HG03064 (cell line): ENCODE measurements at regions not wholly inside any gene's neighbourhood (a gene's known extent, or its start where the extent isn't known, plus 50 kb on each side); places are given as distances from the start of the nearest gene placed in this dataset.

Experiments used
- ATAC-seq: cut with Tn5 transposase; IDR thresholded peaks from one replicate; pipeline ENCODE4 v1.9.1; 2021; ENCODE audit warnings: low read depth; ENCODE audit not compliant: unreplicated experiment

GRCh38 chr13:90068658-90069057 lies 1278.8 kb upstream of the MIR17HG start:
- no peak for ATAC-seq

DNA sequence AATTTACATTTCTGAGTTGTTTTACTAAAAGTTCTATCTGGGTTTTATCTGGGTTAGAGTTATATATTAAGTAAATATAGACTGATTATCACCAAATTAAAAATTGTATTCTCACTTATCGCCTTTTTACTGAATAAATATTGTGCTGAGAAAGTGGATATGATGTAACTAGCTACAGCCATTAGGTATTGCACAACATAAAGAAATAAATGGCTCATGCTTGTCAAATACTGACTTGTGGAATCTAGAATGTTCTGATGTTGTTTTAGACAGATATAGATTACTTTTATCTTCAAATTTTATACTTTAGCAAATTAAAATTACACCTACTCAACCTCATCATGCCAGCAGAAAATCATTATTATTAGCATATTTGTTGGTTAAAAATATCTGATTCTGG lies 1277.1 kb upstream of the MIR17HG start:
- no peak for ATAC-seq

GRCh38 chr13:90070837-90071525 lies 1276.5 kb upstream of the MIR17HG start:
- no peak for ATAC-seq

DNA sequence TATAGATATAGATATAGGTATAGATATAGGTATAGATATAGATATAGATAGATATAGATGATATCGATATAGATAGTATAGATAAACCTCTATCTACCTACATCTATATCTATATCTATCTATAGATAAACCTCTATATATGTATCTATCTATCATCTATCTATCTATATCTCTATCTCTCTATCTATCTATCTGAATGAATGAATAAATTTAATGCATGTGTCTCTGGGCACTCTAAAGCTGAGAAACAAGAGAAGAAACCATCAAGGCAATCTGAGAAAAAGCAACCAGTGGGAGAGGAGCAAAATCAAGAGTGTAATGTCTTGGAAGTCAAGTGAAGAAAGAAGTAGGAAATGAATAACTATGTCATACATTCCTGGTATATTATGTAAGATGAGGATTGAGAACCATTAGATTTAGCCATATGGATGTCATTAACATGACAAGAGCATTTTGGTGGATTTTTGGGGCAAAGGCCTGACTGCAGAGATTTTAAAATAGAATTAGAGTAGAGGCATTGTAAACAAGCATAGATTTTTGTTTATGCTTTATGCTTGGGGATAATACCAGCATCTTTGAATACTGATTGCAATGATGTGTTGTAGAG lies 1262.7 kb upstream of the MIR17HG start:
- ATAC-seq, result no peak

DNA sequence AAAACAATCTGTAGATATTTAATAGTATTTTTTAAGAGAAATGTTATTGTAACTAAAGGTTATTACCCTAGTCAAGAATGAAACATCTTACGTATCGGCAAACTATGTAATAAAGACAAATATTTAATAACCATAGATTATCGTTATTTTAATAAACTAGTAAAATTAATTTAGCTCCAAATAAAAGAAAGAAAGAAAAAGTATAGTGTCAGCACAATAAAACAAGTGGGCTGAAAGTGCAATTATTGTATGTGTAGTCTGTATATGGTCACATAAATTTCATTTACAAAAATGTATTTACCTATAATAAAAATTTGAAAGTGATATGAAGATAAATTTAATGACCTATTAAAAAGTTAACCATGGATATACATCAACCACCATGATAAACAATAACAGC lies 1258.4 kb upstream of the MIR17HG start:
- ATAC-seq, result no peak

GRCh38 chr13:90091611-90092010 lies 1255.9 kb upstream of the MIR17HG start:
- ATAC-seq, result no peak

- ATAC-seq, result no peak
Measured at GRCh38 chr13:90094357-90094756, 1253.1 kb upstream of the MIR17HG start.

GRCh38 chr13:90098577-90098976 lies 1248.9 kb upstream of the MIR17HG start:
- ATAC-seq, result no peak

DNA sequence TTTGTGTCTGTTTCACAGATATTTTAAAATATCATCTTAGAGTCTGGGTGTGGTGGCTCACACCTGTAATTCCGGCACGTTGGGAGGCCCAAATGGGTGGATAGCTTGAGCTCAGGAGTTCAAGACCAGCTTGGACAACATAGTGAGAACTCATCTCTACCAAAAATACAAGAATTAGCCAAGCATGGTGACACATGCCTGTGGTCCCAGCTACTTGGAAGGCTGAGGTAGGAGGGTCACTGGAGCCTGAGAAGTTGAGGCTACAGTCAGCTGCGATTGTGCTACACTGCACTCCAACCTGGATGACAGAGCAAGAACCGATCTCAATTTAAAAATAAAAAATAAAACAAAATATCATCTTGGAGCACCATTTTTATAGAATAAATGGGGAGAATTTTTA lies 1247.6 kb upstream of the MIR17HG start:
- ATAC-seq, result no peak

DNA sequence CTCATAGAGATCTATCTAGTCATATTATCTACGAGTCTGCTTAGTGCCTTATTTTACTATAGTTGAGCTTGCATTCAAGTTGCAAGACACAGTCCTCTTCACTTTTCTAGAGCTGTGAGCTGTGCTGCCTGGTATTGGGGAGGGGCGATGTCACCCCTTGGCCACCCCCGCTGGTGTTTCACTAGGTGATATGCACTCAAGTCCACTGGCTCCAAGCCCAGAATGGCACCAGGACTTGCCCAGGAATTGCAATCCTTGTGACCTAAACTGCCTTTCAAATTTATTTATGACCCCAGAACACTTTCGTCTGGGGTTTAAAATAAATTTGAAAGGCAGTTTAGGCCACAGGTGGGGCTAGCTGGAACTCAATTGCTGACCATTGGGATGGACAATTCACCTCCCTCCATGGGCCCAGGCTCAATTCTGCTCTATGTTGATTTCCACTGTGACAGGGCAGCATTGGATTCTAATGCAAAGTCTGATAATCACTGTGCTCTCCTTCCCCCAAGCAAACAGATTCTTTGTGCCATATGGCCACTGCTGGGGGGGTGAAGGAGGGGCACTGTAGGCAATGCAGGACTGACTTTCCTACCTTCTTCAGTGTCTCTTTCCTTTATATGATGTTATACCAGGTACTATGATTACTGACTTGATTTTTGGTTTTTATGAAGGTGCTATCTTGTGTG lies 1244.2 kb upstream of the MIR17HG start:
- ATAC-seq, result no peak

- ATAC-seq, result no peak
Measured at GRCh38 chr13:90104764-90105163, 1242.7 kb upstream of the MIR17HG start.

DNA sequence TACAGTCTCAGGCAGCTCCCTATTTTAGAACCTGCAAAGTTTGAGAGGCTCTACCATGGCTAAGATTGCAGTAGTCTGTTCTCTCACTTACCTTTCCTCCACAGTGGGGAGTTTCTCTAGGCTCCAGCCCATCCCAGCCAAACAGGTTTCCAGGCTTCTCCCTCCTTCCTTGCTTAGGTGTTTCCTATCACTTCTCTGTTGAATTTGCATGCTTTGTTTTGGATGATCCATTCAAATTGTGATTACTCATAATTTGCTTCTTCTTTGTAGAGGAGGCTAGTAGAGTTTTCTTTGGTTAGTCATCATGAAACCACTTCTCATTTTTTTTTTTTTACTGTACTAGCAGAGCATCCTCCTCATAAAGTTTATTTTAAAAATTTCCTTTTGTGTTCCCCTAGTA lies 1242.2 kb upstream of the MIR17HG start:
- ATAC-seq, result no peak

DNA sequence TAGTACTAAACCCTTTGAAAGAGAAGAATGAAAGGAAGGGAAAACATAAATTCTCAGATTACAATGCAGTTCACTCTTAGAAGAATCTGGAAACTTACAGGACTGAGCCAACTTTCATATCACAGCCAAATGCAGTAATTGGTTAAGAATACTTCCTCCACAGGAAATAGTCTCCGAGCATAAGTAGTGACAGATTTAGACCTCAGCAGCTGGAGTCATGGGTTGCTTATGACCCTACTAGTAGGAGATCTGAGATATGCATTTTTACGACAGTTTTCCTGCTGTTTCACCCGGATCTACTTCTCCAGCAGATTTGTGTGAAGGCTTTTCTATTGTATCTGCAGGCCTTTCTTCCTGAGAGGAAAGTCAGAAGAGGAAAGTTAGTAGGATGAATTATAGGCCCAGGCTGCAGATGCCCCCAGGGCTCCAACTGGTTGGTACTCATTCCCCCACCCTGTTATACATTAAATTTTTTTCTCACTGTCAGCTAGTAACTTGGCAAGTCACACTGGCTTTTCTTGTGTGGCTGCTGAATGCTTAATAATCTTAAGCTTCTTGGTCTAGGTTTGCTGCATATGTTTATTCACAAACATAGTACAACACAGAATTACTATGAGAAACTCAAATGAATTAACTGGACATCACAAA lies 1241.5 kb upstream of the MIR17HG start:
- ATAC-seq, result no peak

GRCh38 chr13:90107661-90108060 lies 1239.8 kb upstream of the MIR17HG start:
- ATAC-seq, result no peak

GRCh38 chr13:90108547-90108946 lies 1238.9 kb upstream of the MIR17HG start:
- ATAC-seq, result no peak

DNA sequence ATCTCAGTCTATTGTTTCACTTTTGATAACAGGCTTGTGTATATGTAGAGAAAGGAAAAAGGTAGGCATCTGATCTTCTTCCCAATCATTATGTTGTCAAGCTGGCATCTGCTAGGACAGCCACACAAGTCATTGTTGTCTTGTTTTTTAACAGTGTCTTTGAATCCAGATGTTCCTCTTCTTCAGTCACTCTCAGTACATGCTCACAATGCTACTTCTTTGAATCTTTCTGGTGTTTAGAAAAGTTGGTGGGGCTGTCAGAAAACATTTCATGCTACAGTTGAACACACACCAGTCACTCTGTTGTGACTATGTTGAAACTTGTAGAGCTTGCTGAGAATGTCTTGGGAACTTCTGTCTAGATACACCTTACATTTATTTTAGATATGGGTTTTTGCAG lies 1231.4 kb upstream of the MIR17HG start:
- ATAC-seq, result no peak

DNA sequence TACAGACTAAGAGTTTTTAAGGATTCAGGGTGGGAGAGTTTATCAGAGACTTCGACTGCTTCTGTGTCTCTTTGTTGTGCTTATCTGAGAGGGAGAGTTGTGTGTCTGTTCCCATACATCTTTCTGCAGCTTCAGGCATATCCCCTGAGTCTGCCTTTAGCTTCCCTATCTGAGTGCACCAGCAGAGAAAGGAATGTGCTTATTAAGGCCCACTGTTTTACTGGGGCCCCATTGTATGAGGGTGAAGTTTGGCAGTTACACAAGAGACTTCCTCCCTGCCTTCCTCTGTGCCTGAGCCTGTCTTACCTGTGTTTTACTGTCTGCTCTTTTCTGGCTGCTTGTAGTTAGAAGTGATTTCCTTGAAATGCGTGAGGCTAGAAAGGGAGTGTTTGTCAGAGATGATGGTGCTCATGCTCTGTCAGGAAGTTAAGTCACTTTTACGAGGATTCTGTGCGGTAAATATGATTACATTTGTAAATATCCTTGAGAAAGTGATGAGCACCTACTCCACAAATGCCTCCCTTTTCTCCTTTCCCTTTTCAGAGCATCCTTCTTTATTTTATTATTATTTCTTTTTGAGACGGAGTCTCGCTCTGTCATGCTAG lies 1228.9 kb upstream of the MIR17HG start:
- ATAC-seq, result no peak

DNA sequence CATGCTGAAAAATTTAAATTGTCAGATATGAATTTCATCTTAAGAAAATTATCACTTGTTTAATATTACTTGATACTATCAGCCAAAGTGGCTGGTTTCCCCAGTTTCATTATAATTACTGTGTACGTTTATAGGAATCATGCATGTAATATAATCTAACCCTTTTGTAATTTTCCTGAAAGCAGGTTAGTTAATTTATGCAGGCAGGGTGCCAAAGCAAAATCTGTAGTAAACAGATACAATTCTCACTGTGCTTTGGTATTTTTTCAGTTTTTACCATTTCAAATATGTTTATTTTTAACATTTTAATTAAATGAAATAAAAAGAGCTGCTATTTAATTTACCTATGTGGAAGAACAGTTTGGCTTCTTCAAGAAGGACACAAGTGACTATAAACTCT lies 1227.5 kb upstream of the MIR17HG start:
- no peak for ATAC-seq

DNA sequence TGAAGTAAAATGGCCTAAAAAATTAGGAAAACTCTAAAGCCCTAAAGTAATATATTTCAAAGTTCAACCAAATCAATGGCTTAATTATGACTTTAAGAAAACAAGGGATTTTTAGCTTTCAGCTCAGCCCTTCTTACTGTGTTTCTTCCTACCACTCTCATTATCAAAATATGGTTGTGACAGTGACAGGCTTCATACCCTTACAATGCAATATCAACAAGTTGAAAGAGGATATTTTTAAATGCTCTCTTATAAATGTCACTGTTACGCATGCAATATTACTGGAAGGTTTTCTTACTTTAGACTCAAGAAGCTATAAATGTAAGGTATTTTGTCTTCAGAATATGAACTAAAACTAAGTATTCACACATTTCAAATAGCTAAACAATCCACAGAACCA lies 1225.7 kb upstream of the MIR17HG start:
- ATAC-seq, result no peak

- no peak for ATAC-seq
Measured at GRCh38 chr13:90122531-90122930, 1225.0 kb upstream of the MIR17HG start.

DNA sequence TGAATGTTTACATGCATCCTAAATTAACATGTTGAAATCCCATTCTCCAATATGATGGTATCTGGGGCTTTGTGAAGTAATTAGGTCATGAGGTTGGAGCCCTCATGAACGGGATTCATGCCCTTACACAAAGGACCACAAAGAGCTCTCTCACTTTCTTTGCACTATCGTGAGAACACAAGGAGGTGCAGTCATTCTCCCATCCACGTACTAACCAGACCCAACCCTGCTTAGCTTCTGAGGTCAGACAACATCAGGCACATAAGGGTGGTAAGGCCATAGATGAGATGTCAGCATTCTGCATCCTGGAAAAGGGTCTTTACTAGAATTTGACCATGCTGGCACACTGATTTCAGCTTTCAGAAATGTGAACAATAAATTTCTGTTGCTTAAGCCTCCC lies 1211.9 kb upstream of the MIR17HG start:
- no peak for ATAC-seq
